Suprapubic skin (tissue), 4 donors: ENCODE measurements at regions not wholly inside any gene's neighbourhood (a gene's known extent, or its start where the extent isn't known, plus 50 kb on each side); places are given as distances from the start of the nearest gene placed in this dataset.
A peak's percentile ranks its signal among the peaks of the same experiment; 100 is the strongest.

Source experiments
- DNase-seq, 2 donors: peaks; one replicate each; pipeline ENCODE4 v3.0.0-alpha.2; 2019; ENCODE audit warnings: low spot score in 2 of 2
- H3K27ac ChIP-seq: fragments of 200-600 bp; sonication (generic); one replicate; pipeline ENCODE4 v1.5.1; 2019
- H3K27me3 ChIP-seq: fragments of 200-600 bp; sonication (generic); one replicate; pipeline ENCODE4 v1.5.1; 2019
- H3K36me3 ChIP-seq: fragments of 200-600 bp; sonication (generic); one replicate; pipeline ENCODE4 v1.5.1; 2019
- H3K4me1 ChIP-seq: fragments of 200-600 bp; sonication (generic); one replicate; pipeline ENCODE4 v1.5.1; 2019
- H3K4me3 ChIP-seq: fragments of 200-600 bp; sonication (generic); one replicate; pipeline ENCODE4 v1.5.1; 2019; ENCODE audit warnings: mild to moderate bottlenecking
- H3K9me3 ChIP-seq: fragments of 200-600 bp; sonication (generic); one replicate; pipeline ENCODE4 v1.5.1; 2019
- CTCF ChIP-seq, 2 donors: fragments of 200-600 bp in 1 of 2; fragments of 450-650 bp in 1 of 2; sonication (generic) in 1 of 2; IDR thresholded peaks; one replicate each; pipeline ENCODE4 v1.5.1; 2016 to 2019; ENCODE audit warnings: antibody characterized with exemption in 2 of 2, mild to moderate bottlenecking in 1 of 2, moderate library complexity in 1 of 2
- EP300 ChIP-seq: sonication (generic); formaldehyde crosslinking; IDR thresholded peaks from one replicate; pipeline ENCODE4 v1.6.1; 2017; ENCODE audit warnings: antibody characterized with exemption
- POLR2A ChIP-seq, 2 donors: fragments of 450-650 bp; IDR thresholded peaks; one replicate each; pipeline ENCODE4 v1.6.1; 2017; ENCODE audit warnings: antibody characterized with exemption in 2 of 2, mild to moderate bottlenecking in 2 of 2, moderate library complexity in 2 of 2
- POLR2AphosphoS5 ChIP-seq, 3 donors: sonication (generic); formaldehyde crosslinking; IDR thresholded peaks; one replicate each; pipeline ENCODE4 v1.6.1; 2017; ENCODE audit warnings: antibody characterized with exemption in 3 of 3
- WGBS: methylation state at CpG from one replicate; pipeline ENCODE4 v1.1.5; 2018; 5-methylcytosine and 5-hydroxymethylcytosine counted together

GRCh38 chr13:77415253-77416071 is 88.6 kb upstream of the MYCBP2 start:
- WGBS = 89% methylated on average over 1 of the region's 1 CpG
- Histone ChIP-seq H3K27ac (peak overlapping the region; percentile 51), H3K36me3 (no peaks in the 10 kb centered on the region), H3K27me3 (no peaks in the 10 kb centered on the region), H3K4me1 (peaks cover 12% of the 10 kb centered on the region), H3K4me3 (no peak overlapping the region), H3K9me3 (no peaks in the 10 kb centered on the region)
- DNase-seq = no peak
- TF ChIP-seq POLR2A (IDR thresholded peaks at IDR 0.05) (no peak), CTCF (IDR thresholded peaks at IDR 0.05) (no peak), POLR2AphosphoS5 (IDR thresholded peaks at IDR 0.05) (no peak), EP300 (no peak)

- TF ChIP-seq POLR2AphosphoS5 (IDR thresholded peaks at IDR 0.05) (no peak), EP300 (no peak), CTCF (IDR thresholded peaks at IDR 0.05) (no peak), POLR2A (IDR thresholded peaks at IDR 0.05) (no peak)
- Histone ChIP-seq H3K27ac (no peak overlapping the region), H3K4me1 (peaks cover 12% of the 10 kb centered on the region), H3K4me3 (no peak overlapping the region), H3K9me3 (no peaks in the 10 kb centered on the region), H3K36me3 (no peaks in the 10 kb centered on the region), H3K27me3 (no peaks in the 10 kb centered on the region)
- DNase-seq = no peak
- 75% methylated on average over 2 of the region's 2 CpGs for WGBS
Observed at GRCh38 chr13:77412860-77413259, 86.0 kb upstream of the MYCBP2 start.

- no peaks in the 10 kb centered on the region for H3K9me3 ChIP-seq
- DNase-seq = no peak
- no peaks in the 10 kb centered on the region for H3K27me3 ChIP-seq
- H3K36me3 ChIP-seq = no peaks in the 10 kb centered on the region
- H3K4me1 ChIP-seq = peaks cover 12% of the 10 kb centered on the region
- H3K27ac ChIP-seq = no peak overlapping the region
- no peak overlapping the region for H3K4me3 ChIP-seq
- TF ChIP-seq POLR2A (IDR thresholded peaks at IDR 0.05) (no peak), POLR2AphosphoS5 (IDR thresholded peaks at IDR 0.05) (no peak)
- 67% methylated on average over 3 of the region's 3 CpGs for WGBS
Observed at GRCh38 chr13:77412116-77412635, 85.3 kb upstream of the MYCBP2 start.

- Histone ChIP-seq H3K27me3 (no peaks in the 10 kb centered on the region), H3K4me1 (no peaks in the 10 kb centered on the region), H3K9me3 (no peaks in the 10 kb centered on the region), H3K36me3 (no peaks in the 10 kb centered on the region), H3K27ac (no peak overlapping the region), H3K4me3 (no peak overlapping the region)
- no peak for DNase-seq
- 94% methylated on average over 2 of the region's 2 CpGs for WGBS
- TF ChIP-seq POLR2A (IDR thresholded peaks at IDR 0.05) = no peak
- TF ChIP-seq CTCF (IDR thresholded peaks at IDR 0.05) = no peak
- no peak for TF ChIP-seq EP300
- no peak for TF ChIP-seq POLR2AphosphoS5 (IDR thresholded peaks at IDR 0.05)
Observed at GRCh38 chr13:77409412-77409811, 82.5 kb upstream of the MYCBP2 start.

- Histone ChIP-seq H3K27me3 (no peaks in the 10 kb centered on the region), H3K27ac (no peak overlapping the region), H3K4me1 (no peaks in the 10 kb centered on the region), H3K4me3 (no peak overlapping the region), H3K36me3 (no peaks in the 10 kb centered on the region), H3K9me3 (no peaks in the 10 kb centered on the region)
- 67% methylated on average over 4 of the region's 4 CpGs for WGBS
- TF ChIP-seq EP300 = no peak
- no peak for TF ChIP-seq CTCF (IDR thresholded peaks at IDR 0.05)
- no peak for DNase-seq
Observed at GRCh38 chr13:77406644-77407440, 79.9 kb upstream of the MYCBP2 start.
